ENCODE measurements at regions not wholly inside any gene's neighbourhood (a gene's known extent, or its start where the extent isn't known, plus 50 kb on each side); places are given as distances from the start of the nearest gene placed in this dataset.

DNA sequence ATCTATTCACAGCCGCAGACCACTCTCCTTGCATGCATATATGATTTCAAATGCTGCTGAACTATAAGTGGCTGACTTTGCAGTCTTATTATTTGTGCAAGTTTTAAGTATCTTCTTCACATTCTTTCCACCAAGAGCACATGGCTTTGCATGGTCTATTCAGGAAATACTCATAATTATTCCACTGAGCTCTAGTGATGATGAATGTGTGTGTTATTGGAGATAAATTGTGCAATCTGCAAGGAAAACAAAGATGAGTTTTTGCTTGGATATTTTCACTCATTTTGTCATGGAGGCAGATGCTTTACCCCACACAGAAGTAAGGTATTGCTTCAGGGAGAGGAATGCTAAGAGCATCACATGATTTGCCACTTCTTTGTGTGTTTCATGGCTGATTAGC is 764.6 kb downstream of the TBC1D32 start:
- TF ChIP-seq POLR2A (IDR thresholded peaks at IDR 0.05), result no peak
- TF ChIP-seq, protein P1, sequence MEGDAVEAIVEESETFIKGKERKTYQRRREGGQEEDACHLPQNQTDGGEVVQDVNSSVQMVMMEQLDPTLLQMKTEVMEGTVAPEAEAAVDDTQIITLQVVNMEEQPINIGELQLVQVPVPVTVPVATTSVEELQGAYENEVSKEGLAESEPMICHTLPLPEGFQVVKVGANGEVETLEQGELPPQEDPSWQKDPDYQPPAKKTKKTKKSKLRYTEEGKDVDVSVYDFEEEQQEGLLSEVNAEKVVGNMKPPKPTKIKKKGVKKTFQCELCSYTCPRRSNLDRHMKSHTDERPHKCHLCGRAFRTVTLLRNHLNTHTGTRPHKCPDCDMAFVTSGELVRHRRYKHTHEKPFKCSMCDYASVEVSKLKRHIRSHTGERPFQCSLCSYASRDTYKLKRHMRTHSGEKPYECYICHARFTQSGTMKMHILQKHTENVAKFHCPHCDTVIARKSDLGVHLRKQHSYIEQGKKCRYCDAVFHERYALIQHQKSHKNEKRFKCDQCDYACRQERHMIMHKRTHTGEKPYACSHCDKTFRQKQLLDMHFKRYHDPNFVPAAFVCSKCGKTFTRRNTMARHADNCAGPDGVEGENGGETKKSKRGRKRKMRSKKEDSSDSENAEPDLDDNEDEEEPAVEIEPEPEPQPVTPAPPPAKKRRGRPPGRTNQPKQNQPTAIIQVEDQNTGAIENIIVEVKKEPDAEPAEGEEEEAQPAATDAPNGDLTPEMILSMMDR (IDR thresholded peaks at IDR 0.05), result no peak
